OCI-LY1 (cell line): ENCODE measurements at regions not wholly inside any gene's neighbourhood (a gene's known extent, or its start where the extent isn't known, plus 50 kb on each side); places are given as distances from the start of the nearest gene placed in this dataset.

ENCODE experiments used
- H2AFZ ChIP-seq: fragments of 200-600 bp; sonication (generic), shearing (Covaris generic); 2 replicates; pipeline ENCODE4 v1.6.0; 2014; ENCODE audit warnings: antibody characterized with exemption, mild to moderate bottlenecking, low read length
- H3F3A ChIP-seq: fragments of 200-600 bp; sonication (generic), shearing (Covaris generic); 2 replicates; pipeline ENCODE4 v1.6.0; 2014; ENCODE audit warnings: mild to moderate bottlenecking, antibody characterized with exemption, low read length, moderate library complexity; ENCODE audit not compliant: insufficient read depth
- H3K27ac ChIP-seq: fragments of 200-600 bp; sonication (generic); 2 replicates; pipeline ENCODE4 v1.5.1; 2014; ENCODE audit warnings: low read length, mixed run types, mild to moderate bottlenecking, low read depth; ENCODE audit not compliant: poor library complexity, severe bottlenecking
- H3K27me3 ChIP-seq: fragments of 200-600 bp; sonication (generic); 2 replicates; pipeline ENCODE4 v1.6.0; 2014; ENCODE audit warnings: antibody characterized with exemption, mild to moderate bottlenecking, low read length, moderate library complexity; ENCODE audit not compliant: insufficient read depth
- H3K36me3 ChIP-seq: fragments of 200-600 bp; sonication (generic); 2 replicates; pipeline ENCODE4 v1.6.1; 2014; ENCODE audit warnings: mild to moderate bottlenecking, antibody characterized with exemption, low read length, moderate library complexity, mixed read lengths; ENCODE audit not compliant: insufficient read depth
- H3K4me1 ChIP-seq: fragments of 200-600 bp; sonication (generic); 2 replicates; pipeline ENCODE4 v1.5.1; 2014; ENCODE audit warnings: mild to moderate bottlenecking, low read length, moderate library complexity; ENCODE audit not compliant: insufficient read depth, severe bottlenecking
- H3K4me2 ChIP-seq: fragments of 200-600 bp; sonication (generic), shearing (Covaris generic); 2 replicates; pipeline ENCODE4 v1.6.1; 2014; ENCODE audit warnings: low read length
- H3K4me3 ChIP-seq: fragments of 200-600 bp; sonication (generic); 2 replicates; pipeline ENCODE4 v1.5.1; 2014; ENCODE audit warnings: low read length, low read depth, mild to moderate bottlenecking, mixed read lengths; ENCODE audit not compliant: poor library complexity, severe bottlenecking
- H3K79me2 ChIP-seq: fragments of 200-600 bp; shearing (Covaris generic); 2 replicates; pipeline ENCODE4 v1.6.1; 2016; ENCODE audit warnings: mixed run types, low read length, mixed read lengths; ENCODE audit not compliant: insufficient read depth
- H3K9ac ChIP-seq: fragments of 200-600 bp; sonication (generic), shearing (Covaris generic); 2 replicates; pipeline ENCODE4 v1.6.1; 2014; ENCODE audit warnings: mild to moderate bottlenecking, low read length, mixed read lengths
- H3K9me2 ChIP-seq: fragments of 200-600 bp; sonication (generic), shearing (Covaris generic); 2 replicates; pipeline ENCODE4 v1.6.1; 2014; ENCODE audit warnings: low read depth, mild to moderate bottlenecking, low read length, mixed read lengths
- H3K9me3 ChIP-seq: fragments of 200-600 bp; shearing (Covaris generic); 2 replicates; pipeline ENCODE4 v1.6.1; 2014; ENCODE audit warnings: low read length, mixed read lengths
- H4K20me1 ChIP-seq: fragments of 200-600 bp; sonication (generic), shearing (Covaris generic); 2 replicates; pipeline ENCODE4 v1.6.0; 2016; ENCODE audit warnings: mild to moderate bottlenecking, low read length; ENCODE audit not compliant: insufficient read depth
- EZH2 ChIP-seq: fragments of 200-600 bp; sonication (generic), shearing (Covaris generic); IDR thresholded peaks from 2 replicates; pipeline ENCODE4 v1.8.0; 2017; ENCODE audit warnings: borderline replicate concordance, mixed run types, mild to moderate bottlenecking, antibody characterized with exemption, low read length, moderate library complexity, mixed read lengths
- TF ChIP-seq, protein P1 (sequence below): fragments of 200-600 bp; sonication (generic), shearing (Covaris generic); IDR thresholded peaks from 2 replicates; pipeline ENCODE4 v1.5.1; 2017; ENCODE audit warnings: mild to moderate bottlenecking, antibody characterized with exemption, low read length, moderate library complexity, mixed read lengths

DNA sequence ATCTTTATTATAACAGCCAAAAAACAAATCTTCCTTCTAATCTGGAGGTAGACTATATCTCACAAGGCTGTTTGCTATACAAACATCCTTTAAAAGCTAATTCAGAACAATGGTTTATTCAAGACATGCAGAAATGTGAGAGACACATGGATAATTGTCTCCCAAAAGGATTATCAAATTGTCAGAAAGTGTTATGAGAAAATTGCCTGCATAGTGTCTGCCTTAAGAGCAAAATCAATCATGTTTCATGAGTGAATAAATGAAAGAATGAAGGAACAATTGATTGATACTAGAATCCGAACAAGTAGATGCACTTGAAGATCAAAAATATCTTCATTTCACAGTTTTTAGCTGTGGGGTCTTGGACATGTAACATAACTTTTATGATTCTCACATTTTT, 621.7 kb upstream of the BOD1L1 start:
- no peaks in the 10 kb centered on the region for H3K36me3 ChIP-seq
- H3K9me2 ChIP-seq, result no peaks in the 10 kb centered on the region
- no peak overlapping the region for H3K4me3 ChIP-seq
- no peaks in the 10 kb centered on the region for H3K9me3 ChIP-seq
- no peak overlapping the region for H2AFZ ChIP-seq
- H3K4me2 ChIP-seq, result no peak overlapping the region
- H3K4me1 ChIP-seq, result no peaks in the 10 kb centered on the region
- no peaks in the 10 kb centered on the region for H3K79me2 ChIP-seq
- no peaks in the 10 kb centered on the region for H3K27me3 ChIP-seq
- H3F3A ChIP-seq, result no peaks in the 10 kb centered on the region
- no peaks in the 10 kb centered on the region for H4K20me1 ChIP-seq
- H3K27ac ChIP-seq, result no peak overlapping the region
- H3K9ac ChIP-seq, result no peak overlapping the region
- TF ChIP-seq, protein P1, sequence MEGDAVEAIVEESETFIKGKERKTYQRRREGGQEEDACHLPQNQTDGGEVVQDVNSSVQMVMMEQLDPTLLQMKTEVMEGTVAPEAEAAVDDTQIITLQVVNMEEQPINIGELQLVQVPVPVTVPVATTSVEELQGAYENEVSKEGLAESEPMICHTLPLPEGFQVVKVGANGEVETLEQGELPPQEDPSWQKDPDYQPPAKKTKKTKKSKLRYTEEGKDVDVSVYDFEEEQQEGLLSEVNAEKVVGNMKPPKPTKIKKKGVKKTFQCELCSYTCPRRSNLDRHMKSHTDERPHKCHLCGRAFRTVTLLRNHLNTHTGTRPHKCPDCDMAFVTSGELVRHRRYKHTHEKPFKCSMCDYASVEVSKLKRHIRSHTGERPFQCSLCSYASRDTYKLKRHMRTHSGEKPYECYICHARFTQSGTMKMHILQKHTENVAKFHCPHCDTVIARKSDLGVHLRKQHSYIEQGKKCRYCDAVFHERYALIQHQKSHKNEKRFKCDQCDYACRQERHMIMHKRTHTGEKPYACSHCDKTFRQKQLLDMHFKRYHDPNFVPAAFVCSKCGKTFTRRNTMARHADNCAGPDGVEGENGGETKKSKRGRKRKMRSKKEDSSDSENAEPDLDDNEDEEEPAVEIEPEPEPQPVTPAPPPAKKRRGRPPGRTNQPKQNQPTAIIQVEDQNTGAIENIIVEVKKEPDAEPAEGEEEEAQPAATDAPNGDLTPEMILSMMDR, result no peak
- TF ChIP-seq EZH2, result no peak

GRCh38 chr4:14254252-14254651, 626.7 kb upstream of the BOD1L1 start:
- no peak overlapping the region for H3K27ac ChIP-seq
- no peak for TF ChIP-seq EZH2
- TF ChIP-seq, protein P1, result peak; percentile 14; the same call in 1 of the 2 replicates

DNA sequence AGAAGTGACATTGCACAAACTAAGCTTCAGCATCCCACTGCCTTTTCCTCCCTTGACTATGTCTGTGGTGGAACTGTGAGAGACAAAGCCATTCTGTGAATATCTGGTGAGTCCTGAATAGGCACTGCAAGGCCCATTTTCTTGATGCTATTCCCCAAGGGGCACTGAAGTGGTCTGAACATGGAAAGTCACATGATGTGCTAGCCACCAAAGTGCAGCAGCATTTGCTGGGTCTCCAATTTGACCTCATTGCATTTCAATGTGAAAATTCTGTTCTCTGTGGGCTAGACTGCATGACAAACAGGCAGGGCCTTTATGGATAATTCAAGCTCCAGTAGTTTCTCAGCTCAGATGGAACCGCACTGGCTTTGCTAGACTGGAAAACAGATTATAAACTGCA, 627.4 kb upstream of the BOD1L1 start:
- Histone ChIP-seq H3K4me3 (no peak overlapping the region), H3K9me2 (no peaks in the 10 kb centered on the region), H3K36me3 (no peaks in the 10 kb centered on the region), H3K27ac (no peak overlapping the region), H3F3A (no peaks in the 10 kb centered on the region), H3K9me3 (no peaks in the 10 kb centered on the region), H3K27me3 (no peaks in the 10 kb centered on the region), H3K79me2 (no peaks in the 10 kb centered on the region), H3K4me1 (no peaks in the 10 kb centered on the region), H2AFZ (no peak overlapping the region), H4K20me1 (no peaks in the 10 kb centered on the region), H3K4me2 (no peak overlapping the region), H3K9ac (no peak overlapping the region)
- TF ChIP-seq, protein P1, result no peak
- no peak for TF ChIP-seq EZH2

More at GRCh38 chr4:14254252-14254651, 626.7 kb upstream of the BOD1L1 start:
- Histone ChIP-seq H2AFZ (no peak overlapping the region), H3K36me3 (no peaks in the 10 kb centered on the region), H3K27me3 (no peaks in the 10 kb centered on the region), H3F3A (no peaks in the 10 kb centered on the region), H3K9ac (no peak overlapping the region), H3K4me1 (no peaks in the 10 kb centered on the region), H3K9me3 (no peaks in the 10 kb centered on the region), H3K4me2 (no peak overlapping the region), H4K20me1 (no peaks in the 10 kb centered on the region), H3K4me3 (no peak overlapping the region), H3K9me2 (no peaks in the 10 kb centered on the region), H3K79me2 (no peaks in the 10 kb centered on the region)
